GM23248 (cell line): ENCODE measurements at regions not wholly inside any gene's neighbourhood (a gene's known extent, or its start where the extent isn't known, plus 50 kb on each side); places are given as distances from the start of the nearest gene placed in this dataset.

Experiments used
- EZH2 ChIP-seq: fragments of 200-600 bp; sonication (generic); IDR thresholded peaks from 2 replicates; pipeline ENCODE4 v1.6.1; 2018; ENCODE audit warnings: antibody characterized with exemption, mild to moderate bottlenecking; ENCODE audit not compliant: insufficient read depth, poor library complexity, severe bottlenecking
- EZH2phosphoT487 ChIP-seq: fragments of 200-600 bp; sonication (generic); IDR thresholded peaks from 2 replicates; pipeline ENCODE4 v1.6.1; 2018; ENCODE audit warnings: antibody characterized with exemption, moderate library complexity, mild to moderate bottlenecking, low read depth; ENCODE audit not compliant: insufficient read depth

GRCh38 chr6:40706178-40706577 lies 119.0 kb upstream of the LRFN2 start:
- TF ChIP-seq EZH2, result no peak
- TF ChIP-seq EZH2phosphoT487, result no peak
